CD1c-positive myeloid dendritic cell (primary cell): ENCODE measurements at regions not wholly inside any gene's neighbourhood (a gene's known extent, or its start where the extent isn't known, plus 50 kb on each side); places are given as distances from the start of the nearest gene placed in this dataset.

Experiments
- DNase-seq: peaks from one replicate; pipeline ENCODE4 v3.0.0-alpha.2; 2016; ENCODE audit errors: extremely low spot score

DNA sequence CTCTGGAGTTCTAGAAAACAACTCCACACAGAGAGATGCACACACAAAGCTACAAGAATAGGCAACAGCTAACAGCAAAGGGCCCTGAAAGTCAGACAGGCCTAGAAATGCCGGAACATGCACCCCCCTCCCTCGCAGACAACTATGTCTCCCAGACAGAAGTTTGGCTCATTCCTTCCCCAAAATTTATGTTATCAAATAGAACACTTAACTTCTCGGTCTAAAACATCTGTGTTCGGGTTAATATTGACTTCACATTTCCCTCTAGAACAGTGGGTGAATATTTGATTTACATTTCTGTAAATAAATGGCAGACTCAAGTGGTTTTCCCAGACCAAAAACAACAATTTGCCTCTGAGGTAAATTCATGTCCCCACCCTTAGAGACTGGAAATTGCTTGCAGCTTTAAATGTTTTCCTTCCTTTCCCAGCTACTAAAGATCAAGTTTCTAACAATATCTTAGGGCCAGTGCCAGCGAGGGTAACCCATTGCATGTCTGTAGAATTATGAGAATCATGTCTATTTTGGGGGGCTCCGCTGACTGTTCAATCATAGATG, 92.5 kb upstream of the INHBA start:
- DNase-seq = no peak

DNA sequence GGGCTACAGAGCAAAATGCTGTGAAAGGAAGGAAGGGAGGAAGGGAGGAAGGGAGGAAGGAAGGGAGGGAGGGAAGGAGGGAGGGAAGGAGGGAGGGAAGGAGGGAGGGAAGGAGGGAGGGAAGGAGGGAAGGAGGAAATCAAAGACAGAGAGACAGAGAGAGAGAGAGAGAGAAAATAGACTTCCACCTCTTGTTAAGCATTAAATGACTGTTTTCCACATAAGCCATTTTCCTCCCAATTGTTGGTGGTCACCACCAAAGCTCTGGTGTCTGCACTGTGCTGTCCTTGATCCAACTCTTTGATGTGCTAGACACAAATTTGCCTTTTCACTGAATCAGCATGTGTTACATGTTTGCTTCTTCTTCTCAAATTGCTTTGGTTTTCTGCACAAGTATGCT, 90.7 kb upstream of the INHBA start:
- no peak for DNase-seq

DNA sequence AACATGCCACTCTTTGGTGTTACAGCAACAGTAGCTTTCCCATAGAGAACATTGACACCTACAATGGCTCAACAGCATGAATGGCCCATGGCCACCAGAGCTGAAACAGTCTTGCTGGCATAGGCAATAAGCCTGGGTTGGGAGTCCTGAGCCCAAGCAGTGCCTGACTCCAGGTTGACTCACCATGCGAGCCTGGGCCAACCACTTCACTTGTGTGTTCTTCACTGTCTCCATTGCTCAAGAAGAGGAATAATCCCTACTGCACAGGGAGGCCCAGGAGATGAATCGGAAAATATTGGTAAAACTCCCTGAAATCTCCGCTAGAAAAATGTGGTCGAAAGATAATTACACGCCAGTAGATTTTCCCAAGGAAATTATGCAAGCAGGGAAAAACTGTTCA, 89.2 kb upstream of the INHBA start:
- no peak for DNase-seq

DNA sequence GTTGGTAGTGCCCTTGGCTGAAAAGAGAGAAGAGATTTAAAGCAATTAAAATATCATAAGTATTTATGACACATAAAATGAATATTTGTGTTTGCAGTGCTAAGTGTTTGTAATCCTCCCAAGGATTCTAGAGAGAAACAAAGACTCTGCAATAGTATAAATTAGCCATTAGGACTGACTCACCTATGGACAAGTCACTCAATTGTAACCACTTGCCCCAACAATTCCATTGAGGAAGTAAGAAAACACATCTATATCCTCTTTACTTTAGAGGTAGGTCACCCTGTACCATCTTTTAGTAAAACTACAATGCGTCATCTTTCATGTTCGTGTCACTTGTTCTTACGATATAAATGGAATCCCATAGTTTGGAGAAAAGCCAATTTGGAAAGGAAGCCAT, 85.7 kb upstream of the INHBA start:
- DNase-seq = peak; percentile 17

DNA sequence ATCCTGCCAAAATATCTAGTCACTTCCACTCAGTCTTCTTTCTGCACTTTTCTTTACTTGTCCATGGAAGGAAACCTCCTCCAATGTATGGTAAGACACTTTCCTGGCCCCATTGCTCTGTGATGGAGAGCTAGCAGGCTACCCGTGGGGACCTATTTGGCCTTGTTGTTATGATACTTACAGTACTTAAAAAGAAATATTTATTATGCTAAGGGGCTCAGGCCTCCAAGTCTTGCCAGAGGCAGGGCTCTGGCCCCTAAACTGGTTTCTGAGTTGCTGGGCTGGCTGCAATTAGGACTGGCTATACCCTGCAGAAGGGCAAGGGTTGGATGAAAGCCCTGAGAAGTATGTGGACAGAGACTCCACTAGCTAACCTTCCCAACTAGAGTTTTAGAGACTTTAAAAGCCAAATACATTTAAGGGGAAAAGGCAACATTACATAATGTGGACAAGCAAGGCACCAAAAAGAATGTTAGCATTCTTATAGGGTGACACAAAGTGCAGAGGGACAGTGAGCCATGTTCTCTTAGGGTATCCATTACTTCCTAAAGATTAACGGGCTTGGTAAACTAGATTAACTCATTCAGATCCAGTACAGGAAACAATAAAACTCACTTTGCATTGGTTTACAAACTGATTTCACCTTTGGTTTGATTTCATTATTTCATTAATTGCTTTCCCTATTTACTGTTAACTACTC, 84.9 kb upstream of the INHBA start:
- no peak for DNase-seq

DNA sequence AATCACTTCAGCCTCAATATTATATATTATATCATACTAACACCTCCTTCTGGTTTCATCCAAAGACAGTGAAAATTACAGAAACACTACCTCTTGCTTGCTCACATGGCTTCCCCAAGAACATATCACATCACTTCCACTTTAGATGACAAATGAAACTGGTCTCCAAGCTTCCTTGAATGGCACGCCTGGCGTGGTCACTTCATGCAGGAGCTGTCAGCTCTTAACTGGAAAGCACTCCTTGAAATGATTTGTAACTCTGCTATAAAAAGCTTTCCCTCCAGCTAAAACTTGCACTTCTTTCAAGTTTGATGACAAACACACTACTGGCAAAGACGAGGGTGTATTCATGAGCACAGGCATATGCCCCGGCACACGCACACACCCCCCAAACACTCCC, 84.1 kb upstream of the INHBA start:
- peak; percentile 73 for DNase-seq

DNA sequence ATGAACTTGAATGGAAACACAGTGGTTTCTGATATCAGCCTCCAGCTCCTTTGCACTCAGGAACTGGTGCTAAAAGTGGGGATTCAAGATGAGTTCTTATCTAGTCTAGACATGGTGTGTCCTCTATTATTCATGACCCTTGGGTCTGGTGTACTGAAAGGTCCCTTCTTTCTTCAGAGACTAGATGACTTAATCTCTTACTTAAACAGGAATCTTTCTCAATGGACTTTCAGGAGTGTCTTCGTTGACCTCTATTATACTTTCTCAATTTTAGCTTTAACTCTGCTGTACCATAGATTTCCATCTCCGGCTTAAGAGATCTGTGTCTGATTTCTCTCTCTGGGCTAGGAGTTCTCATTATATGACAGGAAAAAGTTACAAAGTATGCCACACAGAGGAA, 83.5 kb upstream of the INHBA start:
- DNase-seq = peak; percentile 27

DNA sequence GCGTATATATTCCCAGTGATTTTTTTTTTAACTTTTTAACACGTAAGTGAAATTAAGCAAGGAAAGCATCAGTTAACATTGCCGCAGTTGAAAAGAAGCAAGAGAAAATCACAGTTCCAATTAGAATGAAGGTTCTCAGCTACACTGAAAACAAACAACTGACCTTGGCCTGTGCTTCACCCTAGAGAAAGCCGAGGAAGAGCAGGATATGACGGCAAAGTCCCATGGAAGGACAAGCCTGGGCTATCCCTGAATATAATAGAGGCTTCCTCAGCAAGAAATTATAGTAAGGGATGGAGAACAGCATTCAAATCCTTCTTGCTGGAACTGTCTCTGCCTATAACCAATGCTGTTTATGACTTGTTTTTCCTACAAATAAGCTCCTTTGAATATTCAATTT, 83.0 kb upstream of the INHBA start:
- DNase-seq = no peak

DNA sequence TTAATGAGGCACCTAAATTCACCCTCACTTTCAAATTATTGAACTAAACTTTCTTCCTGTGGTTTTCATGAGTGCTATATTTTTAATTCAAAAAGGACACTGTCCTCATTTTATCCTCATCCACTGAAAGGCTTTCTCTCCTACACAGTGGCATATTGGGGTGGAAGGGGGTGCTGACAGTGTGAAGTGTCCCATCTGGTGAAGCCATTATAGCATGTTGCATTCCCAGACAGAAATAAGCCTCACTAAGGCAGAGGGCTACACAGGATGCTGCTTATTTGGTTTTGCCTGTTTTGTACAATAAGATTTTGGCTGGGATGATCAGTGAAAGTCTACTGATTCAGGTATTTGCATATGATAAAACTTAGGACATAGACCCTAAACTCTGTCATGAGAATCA, 82.4 kb upstream of the INHBA start:
- no peak for DNase-seq

DNA sequence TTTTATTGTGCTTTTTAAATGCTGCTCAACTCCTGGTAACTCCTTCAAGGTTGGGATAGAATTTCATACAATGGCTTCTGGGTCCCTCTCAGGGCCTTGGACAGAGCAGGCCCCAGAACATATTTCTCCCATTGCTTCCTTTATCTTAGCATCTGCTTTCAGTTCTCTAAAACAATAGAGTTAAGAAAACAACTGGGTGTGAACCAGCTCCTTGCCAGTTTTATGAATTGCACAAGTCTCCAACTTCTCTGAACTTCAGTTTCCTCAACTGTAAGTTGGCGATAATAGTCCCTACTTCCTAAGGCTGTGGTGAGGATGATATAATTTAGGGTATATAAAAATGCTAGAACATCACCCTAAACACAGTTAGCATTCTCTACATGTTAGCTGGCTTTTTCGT, 77.0 kb upstream of the INHBA start:
- peak; percentile 88 for DNase-seq

DNA sequence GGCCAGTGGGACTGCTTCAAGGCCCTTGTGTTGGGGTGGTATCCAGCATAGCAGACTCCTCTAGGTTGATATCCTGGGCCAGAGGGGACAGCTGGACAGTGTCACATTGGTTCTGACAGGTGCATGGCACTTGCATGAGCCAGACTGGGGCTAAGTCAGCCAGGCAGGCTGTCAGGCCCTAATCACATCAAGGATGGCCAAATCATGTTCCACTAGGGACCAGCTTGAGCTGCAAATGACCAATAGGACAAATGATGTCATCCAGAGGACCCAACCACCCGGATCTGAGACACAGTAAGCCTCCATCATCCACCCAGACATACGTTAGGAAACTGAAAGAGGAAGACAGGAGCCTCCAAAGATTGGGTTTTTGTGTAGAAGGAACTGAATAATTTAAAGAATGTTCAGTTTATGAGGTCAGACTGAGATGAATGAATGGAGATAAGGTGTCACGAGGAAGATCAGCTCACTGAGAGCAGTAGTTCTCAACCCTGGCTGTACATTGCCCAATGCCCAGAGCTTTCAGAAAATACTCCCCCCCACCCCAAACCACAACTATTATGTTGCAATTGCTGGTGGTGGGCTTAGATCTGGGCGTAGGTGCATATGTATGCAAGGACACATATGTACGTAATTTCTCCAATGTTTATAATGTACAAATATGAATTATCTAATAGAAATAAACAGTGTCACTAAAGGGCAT, 75.2 kb upstream of the INHBA start:
- peak; percentile 91 for DNase-seq

DNA sequence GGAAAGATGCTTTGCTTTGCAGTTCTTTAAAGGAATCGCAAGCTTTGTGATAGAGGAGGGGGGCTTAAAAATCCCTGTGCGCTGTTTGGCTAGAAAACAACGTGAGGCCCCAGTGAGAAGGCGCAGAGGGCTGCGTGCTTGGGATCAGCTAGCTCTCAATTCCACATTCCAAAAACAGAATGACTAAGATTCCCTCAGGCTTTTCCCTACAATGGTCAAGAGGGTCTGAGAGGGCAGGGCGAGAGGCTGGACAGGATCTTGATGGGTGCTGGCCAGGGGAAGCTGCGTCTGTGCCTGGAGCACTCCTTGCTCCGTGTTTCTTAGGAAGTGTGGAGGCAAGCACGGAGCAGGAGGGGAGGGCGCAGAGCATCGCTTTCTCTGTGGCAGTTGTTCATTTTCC, 72.1 kb upstream of the INHBA start:
- DNase-seq = no peak

DNA sequence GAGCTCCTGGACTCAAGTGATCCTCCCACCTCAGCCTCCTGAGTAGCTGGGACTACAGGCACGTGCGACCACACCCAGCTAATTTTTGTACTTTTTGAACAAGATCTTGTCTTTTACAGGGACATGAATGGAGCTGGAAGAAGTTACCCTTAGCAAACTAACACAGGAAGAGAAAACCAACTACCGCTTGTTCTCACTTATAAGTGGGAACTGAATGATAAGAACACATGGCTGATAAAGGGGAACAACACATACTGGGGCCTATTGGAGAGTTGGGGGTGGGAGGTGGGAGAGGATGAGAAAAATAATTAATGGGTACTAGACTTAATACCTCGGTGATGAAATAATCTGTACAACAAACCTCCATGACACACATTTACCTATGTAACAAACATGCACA, 70.9 kb upstream of the INHBA start:
- peak; percentile 21 for DNase-seq

DNA sequence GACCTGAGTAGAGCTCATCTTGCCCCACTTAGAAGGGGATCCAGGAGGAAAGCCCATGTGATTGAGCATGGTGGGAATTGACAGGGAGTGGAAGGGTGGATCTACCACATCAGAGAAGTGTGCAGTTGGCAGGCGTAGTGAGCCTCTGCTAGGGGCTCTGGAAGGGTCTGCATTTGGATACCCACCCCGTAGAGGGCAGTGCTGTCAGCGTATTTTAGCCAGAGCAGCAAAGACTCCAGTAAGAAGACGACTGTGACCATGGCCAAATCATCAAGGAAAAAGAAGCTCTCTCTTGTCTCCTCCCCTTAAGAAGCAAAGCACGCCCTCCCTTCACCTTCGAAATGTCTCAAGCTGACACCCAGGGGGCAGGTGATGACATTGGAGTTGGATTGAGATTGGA, 68.8 kb upstream of the INHBA start:
- no peak for DNase-seq

DNA sequence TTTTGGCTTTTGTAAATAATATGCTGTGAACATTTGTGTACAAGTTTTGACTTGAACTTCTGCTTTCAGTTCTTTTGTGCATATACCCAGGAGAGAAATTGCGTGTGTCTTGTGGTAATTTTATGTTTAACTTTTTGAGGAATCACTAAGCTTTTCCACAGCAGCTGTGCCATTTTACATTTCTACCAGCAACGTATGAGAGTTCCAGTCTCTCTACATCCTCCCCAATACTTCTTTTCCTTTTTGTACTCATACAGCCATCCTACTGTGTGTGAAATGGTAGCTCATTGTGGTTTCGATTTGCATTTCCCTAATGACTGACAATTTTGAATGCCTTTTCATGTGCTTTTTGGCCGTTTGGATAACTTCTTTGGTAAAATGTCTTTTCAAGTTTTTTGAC, 66.3 kb upstream of the INHBA start:
- peak; percentile 16 for DNase-seq

DNA sequence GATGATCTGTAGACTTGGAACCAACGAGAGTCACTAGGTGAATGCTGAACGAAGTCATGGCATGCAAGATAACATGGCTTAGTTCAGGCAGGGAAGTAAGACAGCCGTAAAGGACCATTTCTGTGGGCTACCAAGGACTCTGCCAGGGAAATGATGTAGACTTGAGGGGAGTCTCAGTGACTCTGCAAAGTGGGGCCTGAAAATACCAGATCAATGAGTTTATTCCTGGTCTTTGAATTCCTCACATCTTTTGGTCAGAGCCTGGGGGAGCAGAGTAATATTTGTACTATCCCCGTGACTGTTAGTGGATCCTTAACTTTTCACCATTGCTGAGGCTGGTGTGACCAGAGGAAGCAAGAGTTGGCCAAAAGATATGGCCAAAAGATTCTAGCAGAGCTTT, 60.7 kb upstream of the INHBA start:
- no peak for DNase-seq

DNA sequence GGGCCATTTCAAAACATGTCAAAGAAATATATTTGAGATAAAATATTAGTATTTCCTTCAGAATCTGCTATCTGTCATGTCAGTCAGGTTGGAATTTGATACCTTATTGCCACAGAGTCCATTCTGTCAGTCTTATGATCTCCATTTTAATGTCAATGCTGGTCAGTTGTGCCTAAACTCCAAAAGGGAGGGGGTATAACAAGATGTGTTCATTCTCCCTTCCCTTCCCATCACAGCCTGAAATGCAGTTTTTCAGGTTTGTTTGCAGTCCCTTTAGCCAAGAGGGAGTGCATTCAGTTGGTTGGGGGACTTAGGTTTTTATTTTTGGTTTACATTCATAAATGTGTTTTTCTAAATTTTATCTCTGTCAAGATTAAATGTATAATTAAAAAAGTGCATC, 59.8 kb upstream of the INHBA start:
- DNase-seq = no peak

DNA sequence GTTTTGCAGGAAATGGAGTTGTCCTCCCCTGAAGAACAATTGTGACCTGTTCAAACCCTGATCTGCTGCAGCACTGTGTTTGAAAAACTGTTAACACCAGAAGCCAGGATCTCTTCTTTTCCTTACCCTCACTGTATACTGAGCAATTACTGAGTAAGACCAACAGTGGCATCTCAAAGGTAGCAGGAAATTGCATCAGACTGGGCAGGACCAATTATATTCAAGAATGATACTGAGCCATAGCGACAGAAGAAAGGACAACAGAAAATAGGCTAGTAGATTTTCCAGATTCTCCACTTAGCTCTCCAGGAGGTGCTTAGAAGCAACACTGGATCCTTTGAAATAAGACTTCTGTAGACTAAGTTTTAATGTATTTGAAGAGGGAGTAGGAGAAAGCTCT, 57.4 kb upstream of the INHBA start:
- no peak for DNase-seq

DNA sequence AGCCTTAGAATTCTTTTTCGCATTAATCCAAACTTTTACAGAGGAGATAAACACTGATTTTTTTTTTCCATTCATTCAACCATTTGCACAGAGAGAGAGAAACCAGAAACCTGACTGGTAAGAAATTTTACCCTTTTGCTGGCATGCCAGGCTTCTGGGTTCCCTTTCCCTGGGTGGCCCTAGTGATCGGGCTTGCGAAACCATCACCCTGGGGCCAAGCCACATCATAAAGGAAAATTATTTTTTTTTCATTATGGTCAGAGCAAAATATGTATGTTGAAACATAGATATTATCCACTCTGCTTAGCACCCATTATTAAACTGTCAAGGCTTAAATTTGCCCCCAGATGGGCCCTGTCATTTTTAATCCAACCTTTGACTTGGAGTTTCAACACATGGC, 55.4 kb upstream of the INHBA start:
- no peak for DNase-seq

DNA sequence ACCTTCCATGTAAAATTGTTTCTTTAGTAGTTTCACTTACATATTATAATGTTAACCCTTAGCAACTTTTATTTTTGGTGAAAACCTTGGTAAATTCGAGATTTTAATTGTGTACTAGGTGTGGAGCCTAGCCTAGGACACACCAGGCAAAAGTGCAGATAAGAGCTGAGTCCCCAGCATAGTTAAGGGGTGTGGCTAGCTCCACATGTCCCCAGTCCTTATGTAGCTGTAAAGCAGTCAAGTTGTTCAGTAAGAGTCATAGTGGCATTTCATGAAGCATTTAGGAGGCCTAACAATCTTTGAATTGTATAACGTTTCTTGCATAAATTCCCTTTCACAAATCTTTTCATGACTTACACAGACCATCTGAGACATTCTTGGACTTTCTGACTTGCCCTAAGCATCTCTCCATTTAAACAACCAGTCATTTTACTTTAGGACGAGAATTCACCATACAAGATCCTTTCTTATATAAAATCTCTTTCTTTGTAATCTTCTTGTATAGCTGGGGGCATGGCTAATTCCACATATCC, 53.8 kb upstream of the INHBA start:
- no peak for DNase-seq

DNA sequence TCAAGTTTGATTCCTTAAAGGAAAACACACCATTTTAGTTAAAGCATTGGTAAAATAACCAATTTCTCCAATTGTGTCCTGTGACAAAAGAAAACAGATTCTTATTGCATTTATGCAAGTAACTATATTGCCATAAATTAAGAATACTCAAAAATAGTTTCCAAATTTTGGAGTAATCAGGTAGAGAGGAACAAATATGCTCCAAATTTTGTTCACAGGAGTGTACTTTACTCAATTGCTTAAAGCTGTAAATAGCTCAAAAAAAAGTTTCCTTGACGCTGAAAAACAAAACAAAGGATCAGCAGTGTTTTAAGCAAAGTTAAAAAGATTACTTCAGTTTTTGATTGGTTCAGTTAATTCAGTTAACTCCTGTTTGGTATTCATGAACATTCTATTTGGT, 52.2 kb upstream of the INHBA start:
- no peak for DNase-seq

DNA sequence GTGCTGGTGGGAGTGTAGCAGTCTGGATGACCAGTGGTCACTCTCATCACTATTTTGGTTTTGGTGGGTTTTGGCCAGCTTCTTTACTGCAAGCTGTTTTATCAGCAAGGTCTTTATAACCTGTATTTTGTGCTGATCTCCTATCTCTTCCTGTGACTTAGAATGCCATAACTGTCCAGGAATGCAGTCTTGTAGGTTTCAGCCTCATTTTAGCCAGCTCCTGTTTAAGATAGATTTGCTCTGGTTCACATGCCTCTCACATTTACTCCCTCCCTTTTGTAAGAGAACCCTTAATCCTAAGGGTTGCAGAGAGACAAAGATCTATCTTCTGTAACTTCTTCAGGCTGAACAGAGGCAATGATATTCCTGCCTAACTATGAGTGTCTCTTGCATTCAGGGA, 51.2 kb upstream of the INHBA start:
- DNase-seq = no peak
